GM04504 (cell line): ENCODE measurements at regions not wholly inside any gene's neighbourhood (a gene's known extent, or its start where the extent isn't known, plus 50 kb on each side); places are given as distances from the start of the nearest gene placed in this dataset.

Experiments used
- DNase-seq: peaks from one replicate; pipeline ENCODE4 v3.0.0-alpha.2; 2012; ENCODE audit warnings: low read depth

DNA sequence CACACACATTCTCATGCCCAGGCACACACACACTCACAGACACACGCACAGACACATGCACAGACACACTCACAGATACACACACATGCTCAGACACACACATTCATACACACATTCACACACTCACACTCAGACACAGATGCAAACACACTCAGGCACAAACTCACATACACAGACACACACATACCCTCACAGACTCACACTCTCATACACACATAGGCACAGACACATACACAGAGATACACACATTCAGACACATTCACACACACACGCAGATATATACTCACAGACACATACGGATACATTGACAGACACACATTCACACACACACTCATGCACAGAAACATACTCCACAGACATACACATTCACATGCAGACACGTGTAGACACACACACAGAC, 89.6 kb downstream of the RBFOX3 start:
- DNase-seq = no peak

DNA sequence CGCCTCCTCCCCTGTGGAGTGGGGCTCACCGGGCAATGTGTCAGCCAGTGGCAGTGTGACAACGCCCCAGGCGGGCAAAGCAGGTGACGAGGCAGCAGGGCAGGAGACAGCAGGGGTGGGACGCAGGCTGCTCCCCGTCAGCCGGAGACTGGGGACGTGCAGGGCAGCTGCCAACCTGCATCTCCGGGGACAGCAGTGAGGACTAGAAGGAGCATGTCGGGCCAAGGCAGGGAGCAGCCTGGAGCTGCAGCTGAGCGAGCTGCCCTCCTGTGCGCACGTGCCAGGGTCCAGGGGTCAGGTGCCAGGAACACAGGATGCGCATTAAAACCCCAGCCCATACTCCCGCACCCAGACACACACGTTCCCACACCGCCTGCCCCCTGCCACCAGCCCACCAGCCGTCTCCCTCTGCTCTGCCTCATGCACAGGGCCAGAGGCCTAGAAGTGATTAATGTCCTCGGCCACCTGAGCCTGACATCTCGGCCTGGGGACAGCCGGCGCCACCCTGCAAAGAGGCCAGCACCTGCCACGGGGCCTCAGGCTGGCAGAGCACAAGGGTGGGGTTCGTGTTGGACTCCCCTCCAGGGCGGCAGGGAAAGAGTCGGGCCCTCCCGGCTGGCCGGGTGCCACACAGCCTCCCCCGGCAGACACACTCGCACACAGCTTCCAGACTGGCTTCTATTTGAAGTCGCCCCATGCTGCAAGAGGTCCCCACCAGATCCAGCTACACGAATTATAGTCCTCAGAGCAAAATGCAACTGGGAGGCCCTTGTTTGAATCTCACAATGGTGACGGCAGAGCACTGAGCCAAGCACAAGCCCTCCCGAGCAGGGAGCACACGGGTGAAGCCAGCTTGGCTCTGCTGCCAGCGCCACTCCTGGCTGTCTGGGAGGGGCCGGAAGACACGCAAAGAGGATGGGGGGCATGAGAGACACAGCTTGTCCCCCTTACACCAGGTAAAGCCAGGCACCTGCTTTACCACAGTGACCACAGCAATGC, 90.4 kb downstream of the RBFOX3 start:
- DNase-seq = no peak

DNA sequence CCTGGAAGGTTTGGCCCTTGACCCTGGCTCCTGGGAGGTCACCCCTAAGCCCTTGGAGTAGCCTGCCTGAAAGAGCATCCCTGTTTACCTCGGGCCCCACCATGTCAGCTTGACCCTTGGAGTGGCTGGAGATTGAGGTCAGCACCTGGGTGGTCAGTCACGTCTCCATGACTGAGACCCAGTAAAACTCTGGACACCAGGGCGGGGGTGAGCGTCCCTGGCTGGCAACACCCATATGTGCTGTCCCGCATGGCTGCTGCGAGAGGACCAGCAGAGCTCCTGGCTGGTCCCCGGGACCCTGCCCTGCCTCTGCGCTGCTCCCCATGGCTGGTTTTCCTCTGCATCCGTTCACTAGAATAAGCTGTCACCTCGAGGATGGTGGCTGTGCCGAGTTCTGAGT, 91.2 kb downstream of the RBFOX3 start:
- DNase-seq = no peak

DNA sequence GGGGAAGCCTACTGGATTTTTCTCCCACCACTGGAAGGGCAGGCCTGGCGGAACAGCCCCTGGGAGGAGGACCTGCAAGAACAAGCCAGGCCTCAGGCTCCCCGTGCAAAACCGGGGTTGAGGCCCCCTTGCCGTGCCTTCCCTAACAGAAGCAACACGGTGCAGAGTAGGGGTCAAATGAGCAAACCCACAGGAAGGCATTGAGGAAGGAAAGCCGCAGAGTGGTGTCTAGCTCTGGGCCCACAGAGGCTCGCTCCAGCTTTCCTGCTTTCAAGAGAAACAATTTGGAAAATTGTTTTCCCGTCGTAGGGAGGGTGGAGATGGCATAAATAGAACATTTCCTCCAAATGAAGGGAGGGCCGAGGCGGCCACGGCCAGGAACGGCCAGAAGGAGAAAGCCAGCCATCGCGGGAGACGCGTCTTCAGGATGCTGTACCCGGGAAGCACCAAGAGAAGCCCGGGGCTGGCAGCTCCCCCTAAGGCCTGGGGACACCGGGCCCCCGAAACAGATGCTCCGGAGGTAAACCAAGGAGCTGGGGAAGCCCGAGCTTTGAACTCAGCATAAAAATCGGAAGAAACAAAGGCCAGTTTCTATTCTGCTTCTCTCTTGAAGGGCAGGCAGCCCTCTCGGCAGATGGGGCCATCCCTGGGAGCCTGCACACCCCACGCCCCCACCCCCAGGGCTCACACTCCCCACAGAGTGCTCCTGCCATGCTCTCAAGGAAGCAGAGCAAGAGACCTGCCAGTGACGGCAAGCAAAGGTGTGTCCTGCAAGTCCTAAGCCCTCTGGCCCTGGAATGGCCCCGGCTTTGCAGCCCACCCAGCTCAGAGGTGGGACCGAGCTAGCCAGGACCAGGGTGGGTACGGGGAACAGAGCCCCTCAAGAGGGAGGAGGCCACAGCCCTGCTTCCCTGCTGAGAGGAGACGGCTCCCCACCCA, 92.0 kb downstream of the RBFOX3 start:
- no peak for DNase-seq

DNA sequence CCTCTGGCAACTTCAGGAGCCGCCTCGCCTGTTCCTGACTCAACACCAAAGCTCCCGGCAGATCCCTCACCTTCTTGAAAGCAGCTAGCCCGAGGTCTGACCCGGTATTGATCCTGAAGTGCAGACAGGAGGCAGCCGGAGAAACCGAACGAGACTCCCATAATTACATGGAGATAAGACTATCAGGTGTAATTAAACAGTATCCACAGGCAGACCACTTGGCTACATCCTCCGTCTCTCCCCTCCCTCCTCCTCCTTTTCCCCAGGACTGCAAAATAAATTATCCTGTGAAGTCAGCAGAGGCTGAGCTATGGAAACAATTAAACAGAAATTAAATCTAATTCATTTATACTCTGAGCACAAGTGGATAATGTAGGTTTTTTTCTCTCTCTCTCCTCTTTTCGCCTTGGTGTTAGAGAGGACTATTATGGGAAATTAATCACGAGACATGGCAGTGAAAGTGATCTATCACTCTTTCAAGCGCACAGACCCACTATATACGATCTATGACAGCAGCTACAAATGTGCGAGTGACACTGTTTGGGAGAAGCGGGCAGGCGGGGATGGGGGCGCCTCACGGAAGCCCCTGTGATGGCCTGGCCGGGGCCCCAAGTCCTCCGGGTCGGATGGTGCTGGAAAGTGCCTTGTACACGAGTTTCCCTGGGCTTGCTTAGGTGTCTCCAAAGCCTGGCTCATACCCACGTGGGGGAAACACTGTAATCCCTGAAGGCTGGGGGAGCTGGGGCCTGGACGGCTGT, 92.8 kb downstream of the RBFOX3 start:
- no peak for DNase-seq

DNA sequence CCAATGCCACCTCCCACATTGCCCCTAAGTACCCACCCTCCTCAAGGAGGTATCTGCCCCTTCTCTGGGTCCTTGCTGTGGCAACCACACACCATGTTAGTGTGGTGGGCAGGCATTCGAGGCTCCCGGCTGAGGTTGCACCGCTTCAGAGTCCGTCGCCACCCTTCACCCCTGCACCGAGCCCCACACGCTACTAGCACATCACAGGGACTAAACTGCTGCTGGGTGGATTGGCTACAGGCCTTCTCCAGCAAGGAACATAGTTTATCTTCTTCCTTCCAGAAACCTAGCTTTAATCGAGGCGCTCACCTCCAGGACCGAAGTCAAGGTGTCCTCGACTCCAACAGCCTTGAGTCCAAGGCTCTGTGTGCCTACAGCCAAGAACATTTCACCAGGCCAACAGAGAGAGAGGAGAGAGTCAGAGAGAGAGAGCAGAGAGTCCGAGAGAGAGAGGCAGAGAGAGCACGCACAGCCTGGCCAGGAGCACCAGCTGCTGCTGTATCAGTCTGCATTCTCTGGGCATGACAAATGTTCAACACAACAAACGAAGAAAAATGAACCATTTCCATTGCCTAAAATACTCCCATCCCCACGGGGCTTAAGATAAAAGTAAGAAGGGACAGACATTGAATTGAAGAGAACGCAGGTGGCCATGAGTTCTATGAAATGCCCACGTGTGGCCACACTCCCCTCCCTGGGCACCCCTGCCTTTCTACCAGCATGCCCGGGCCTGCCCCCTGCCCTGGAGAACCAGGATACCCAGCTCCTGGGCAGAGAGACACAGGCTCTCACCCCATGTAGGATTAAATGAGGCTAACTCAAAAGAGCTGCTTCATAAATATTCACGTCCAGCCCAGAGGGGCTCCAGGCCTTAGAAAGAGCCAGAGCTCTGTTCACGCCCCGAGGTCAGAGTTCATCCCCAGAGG, 94.9 kb downstream of the RBFOX3 start:
- no peak for DNase-seq

DNA sequence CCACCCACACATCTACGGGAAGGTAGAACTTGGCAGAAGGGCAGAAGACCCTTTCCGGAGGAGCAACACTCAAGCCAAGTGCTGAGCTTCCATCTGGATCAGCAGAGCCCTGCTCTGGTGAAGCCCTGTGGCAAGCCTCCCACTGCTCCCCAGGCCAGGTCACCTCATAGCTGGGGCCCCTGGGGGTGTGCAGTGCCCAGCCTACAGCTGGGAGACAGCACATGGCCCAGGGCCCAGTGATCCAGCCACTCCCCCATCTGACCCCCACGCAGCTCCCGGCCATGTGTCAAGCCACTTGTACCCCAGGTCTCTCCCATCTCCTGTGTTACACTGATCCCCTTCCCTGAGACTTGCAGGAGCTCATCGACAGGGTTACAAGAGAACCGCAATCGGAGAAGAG, 95.7 kb downstream of the RBFOX3 start:
- no peak for DNase-seq

DNA sequence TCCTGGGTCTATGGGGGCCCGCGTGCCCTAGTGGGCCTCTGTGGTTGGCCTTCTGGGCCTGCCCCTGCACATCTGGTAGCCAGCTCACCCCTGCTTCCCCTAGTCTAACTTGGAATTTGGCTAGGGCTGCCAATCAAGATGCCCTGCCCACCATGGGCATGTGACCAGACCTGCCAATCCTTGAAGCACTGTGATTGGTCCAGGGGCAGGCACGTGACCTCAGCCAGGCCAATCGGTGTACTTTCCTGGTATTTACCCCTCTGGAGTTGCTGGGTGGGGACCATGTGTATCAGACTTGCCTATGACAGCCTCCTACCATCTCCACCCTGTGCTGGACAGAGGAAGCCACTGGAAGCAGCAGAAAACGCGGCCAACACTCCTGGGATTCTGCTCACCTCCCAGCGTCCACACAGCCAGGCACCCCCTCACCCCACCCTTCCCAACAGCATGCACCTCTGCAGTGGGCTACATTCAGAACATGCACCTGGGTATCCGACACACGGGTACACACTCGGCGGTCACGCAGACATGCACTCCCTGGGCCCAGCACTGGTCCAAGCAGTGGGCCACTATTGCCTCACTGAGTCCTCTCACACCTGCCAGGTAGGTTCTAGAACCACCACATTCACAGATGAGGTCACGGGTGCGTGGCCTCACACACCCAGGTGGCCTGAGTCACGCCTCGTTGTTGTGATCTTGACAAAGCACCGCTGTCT, 96.9 kb downstream of the RBFOX3 start:
- no peak for DNase-seq

DNA sequence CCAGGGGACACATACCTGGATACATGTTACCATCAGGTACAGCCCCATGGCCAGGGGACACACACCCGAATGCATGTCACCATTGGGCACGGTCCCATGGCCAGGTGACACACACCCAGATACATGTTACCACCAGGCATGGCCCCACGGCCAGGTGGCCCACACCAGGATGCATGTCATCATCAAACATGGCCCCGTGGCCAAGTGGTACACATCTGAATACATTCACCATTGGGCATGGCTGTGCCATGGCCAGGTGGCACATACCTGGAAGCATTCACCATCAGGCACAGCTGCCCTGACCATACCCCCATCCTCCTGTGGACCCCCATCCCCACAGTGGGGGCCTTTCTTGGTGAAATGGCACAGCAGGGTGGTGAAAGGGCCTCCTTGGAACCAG, 97.6 kb downstream of the RBFOX3 start:
- no peak for DNase-seq

DNA sequence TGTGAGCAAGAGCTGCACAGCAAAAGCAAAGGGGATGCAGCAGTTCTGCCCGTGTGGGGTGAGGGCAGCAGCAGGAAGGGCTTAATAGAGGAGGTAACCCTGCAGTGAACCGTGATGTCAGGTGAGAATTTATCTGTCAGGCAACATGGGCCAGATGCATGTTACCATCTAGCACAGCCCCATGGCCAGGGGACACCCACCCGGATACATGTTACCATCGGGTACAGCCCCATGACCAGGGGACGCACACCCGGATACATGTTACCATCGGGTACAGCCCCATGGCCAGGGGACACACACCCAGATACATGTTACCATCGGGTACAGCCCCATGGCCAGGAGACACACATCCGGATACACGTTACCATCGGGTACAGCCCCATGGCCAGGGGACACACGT, 99.4 kb downstream of the RBFOX3 start:
- DNase-seq = no peak

DNA sequence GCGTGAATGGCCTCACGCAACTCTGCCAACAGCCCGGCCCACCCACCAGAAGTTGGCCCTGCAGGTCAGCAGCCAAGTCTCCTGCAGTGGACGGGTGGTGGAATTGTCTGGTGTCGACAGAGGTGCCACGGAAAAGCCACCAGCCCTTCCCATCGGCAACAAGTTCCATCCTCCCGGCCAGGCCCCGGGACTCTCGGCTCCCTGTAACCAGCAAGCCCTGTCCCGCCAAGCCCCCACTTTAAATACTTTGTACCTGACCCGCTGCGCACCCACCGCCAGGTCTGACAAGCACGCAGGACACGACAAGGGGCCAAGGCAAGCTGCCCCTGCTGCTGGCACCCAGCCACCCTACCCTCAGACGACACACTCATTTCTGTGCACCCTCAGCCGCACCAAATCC, 100.8 kb downstream of the RBFOX3 start:
- no peak for DNase-seq

DNA sequence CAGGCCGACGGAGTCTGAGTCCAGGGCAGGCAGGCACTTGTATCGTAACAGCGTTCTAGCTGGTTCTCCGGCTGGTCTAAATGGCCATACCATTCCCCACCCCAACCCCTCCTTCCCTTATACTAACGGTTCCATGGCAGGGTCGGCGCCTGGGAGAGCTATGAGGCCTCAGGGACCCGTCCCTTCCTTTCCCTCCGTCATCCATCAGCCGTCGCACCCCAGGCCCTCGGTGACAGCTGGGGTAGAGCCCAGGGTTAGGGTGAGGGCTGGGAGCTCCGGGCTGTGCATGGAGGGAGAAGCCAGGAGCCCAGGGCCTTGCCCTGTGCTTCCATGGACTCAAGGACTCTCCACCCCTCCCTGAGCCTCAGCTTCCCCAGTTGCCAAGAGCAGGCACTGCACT, 101.4 kb downstream of the RBFOX3 start:
- DNase-seq = no peak

DNA sequence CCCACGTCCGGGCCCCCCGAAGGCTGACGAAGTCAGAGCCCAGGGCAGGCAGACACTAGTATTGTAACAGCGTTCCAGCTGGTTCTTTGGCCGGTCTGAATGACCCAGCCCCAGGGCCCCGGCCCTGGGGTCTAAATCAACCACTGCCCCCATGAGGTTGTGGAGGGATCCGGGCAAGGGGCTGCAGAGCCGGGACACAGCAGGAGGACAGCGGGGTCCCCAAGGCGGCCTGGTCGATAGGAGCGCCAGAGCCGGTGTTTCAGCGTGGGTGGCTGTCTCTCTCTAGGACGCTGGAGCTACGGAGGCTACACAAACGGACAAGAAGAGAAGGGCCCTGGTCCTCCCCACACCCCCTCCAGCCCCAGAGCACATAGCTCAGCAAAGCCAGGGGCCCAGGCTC, 101.8 kb downstream of the RBFOX3 start:
- DNase-seq = no peak

DNA sequence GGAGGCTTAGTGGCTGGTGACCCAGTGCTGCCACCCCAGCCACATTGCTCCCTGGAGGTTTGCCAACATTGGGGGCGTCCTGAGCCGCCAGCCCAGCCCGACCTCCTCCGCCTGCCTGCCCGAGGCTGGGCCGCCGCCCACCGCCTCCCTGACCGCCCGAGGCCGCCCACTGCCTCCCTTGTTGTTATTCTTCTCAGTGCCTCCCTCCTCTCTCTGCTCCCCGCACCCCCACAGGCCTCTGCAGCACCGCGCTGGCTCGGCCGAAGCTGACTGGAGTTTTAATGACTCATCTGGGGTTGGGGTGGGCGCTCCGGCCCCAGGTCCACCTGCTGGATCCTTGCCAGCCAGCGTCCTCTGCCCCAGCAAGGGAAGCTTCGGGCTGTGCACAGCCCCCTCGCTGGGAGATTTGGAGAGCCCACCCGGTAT, 102.5 kb downstream of the RBFOX3 start:
- DNase-seq = no peak

DNA sequence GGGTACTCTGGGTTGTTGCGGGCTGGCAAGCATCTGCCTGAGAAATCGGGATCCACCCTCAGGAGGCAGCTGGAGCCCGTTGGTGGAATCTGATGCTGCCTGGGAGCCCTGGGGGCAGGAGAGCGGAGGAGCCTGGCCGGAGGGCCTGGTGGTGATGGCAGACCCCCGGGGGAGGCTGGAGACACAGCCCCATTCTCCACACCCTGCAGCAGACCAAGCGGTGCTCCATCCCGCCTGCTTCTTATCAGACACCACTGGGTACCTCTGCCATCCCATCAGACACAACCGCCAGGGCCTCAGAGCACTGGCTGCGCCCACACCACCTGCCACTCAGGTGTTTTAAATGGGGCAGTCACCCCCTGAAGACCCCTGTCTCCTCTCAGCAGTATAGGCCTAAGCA, 103.9 kb downstream of the RBFOX3 start:
- DNase-seq = no peak

DNA sequence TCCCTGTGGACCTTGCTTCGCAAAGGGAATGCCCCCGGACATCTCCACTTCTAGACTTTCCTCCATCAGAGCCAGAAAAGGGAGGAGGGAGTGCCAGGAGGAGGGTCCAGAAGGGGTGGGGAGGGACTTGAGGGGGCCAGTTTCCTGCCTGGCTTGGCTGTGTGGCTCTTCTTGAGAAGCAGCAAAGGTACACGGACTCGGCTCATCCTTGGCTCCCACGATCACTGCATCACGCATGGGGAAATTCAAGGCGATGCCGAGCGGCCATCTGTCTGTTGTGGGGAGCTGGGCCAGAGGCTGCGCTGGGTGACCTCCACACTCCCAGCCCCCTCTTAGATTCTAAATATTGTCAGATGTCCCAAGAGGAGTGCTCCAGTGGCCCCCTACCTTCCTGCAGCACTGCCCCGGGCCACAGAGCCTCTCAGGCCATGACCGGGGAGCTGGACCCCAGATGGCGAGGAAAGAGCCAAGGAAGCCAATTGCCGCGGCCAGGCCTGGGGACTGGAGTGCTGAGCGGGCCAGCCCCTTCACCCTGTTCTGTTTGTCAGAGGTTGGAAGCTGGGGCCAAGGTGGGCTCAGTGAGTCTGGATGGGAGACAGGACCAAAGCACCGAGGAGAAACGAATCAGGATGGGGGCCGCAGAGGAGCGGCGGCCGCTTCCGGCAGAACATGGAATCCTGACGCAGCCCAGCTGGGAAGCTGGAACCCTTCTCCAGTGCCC, 104.5 kb downstream of the RBFOX3 start:
- no peak for DNase-seq

DNA sequence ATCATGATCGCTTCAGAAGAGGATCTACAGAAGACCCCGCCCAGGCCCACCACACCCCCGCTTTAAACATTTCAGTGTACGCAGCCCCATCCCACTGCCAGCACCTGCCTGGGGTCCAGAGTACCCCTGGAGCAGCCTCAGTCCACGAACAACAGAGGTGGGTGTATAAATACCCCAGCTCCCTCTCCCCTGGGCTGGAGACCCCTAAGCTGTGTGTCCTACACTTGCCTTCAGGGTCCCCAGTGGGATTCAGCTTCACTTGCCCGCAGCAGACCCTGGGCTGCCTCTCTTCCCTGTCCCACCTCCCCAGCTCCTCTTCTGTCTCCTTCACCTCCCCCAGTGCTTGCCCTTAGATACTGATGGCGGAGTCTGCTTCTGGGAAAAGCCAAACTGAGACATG, 105.7 kb downstream of the RBFOX3 start:
- DNase-seq = no peak

DNA sequence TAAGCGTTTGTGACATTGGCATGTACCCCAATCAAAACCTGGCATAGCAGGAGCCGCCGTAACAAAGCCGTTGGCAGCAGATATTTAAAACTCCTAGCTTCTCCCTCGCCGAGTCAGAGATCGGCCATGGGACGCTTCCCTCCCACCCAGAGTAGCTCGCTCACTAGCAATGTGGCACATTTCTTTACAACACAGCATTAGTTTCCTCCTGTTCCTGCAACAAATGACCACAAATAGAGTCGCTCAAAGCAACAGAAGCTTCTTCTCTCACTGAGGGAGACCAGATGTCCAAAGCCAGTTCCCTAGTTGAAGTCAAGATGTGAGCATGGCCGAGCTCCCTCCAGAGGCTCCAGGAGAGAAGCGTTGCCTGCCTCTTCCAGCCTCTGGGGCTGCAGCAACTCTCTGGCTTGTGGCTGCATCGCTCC, 106.7 kb downstream of the RBFOX3 start:
- DNase-seq = no peak

DNA sequence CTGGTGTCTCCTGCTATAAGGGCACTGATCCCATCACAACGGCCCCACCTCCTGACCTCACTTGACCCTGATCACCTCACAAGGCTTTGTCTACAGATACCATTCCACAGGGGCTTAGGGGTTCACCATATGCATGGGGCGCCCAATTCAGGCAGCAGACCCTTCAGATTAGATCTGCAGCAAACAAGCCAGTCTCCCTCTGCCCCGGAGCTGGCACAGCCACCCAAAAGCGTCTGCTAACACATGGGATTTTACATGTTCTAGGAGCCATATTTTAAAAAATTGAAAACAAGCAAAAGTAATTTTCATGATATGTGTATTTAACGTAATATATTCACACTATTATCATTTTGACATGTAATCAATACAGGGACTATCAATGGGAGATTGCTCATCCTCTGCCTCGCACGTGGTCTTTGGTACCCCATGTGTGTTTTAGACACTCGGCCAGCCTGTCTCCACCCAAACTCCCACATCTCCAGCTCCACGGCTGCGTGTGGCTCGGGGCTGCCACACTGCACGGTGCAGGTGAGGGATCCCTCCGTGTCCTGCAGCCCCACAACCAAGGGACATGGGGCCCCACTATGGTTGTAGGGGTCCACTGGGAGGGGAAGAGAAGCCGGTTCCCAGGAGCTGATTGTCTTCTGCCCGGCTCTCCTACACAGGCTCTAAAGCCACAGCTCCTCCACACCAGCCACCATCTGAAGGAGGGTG, 107.6 kb downstream of the RBFOX3 start:
- DNase-seq = no peak
